GM23338 (cell line): ENCODE measurements at regions not wholly inside any gene's neighbourhood (a gene's known extent, or its start where the extent isn't known, plus 50 kb on each side); places are given as distances from the start of the nearest gene placed in this dataset.

Experiments
- ATAC-seq: fragments of 200-7000 bp; cut with Tn5 transposase; 3 replicates; pipeline ENCODE4 v1.9.1; 2020
- DNase-seq: peaks from one replicate; pipeline ENCODE4 v3.0.0-alpha.2; 2015; ENCODE audit warnings: low spot score
- H2AFZ ChIP-seq: fragments of 200-600 bp; sonication (generic); 2 replicates; pipeline ENCODE4 v1.8.0; 2016; ENCODE audit warnings: antibody characterized with exemption, mild to moderate bottlenecking, moderate library complexity
- H3F3A ChIP-seq: fragments of 200-600 bp; sonication (generic); replicated peaks from 2 replicates; pipeline ENCODE4 v1.8.0; 2017; ENCODE audit warnings: antibody characterized with exemption, mixed run types, low read depth
- H3K27ac ChIP-seq: fragments of 200-600 bp; sonication (generic); 2 replicates; pipeline ENCODE4 v1.6.1; 2016; ENCODE audit warnings: low read depth
- H3K27me3 ChIP-seq: fragments of 200-600 bp; sonication (generic); 2 replicates; pipeline ENCODE4 v1.8.0; 2016; ENCODE audit warnings: mild to moderate bottlenecking, mixed run types, moderate library complexity; ENCODE audit not compliant: insufficient read depth
- H3K36me3 ChIP-seq: fragments of 200-600 bp; sonication (generic); 2 replicates; pipeline ENCODE4 v1.8.0; 2016; ENCODE audit warnings: mild to moderate bottlenecking; ENCODE audit not compliant: insufficient read depth
- H3K4me1 ChIP-seq: fragments of 200-600 bp; sonication (generic); 2 replicates; pipeline ENCODE4 v1.8.0; 2016; ENCODE audit warnings: mild to moderate bottlenecking, moderate library complexity; ENCODE audit not compliant: insufficient read depth
- H3K4me2 ChIP-seq: fragments of 200-600 bp; sonication (generic); 2 replicates; pipeline ENCODE4 v1.7.1; 2017; ENCODE audit warnings: mixed run types
- H3K4me3 ChIP-seq: fragments of 200-600 bp; sonication (generic); 2 replicates; pipeline ENCODE4 v1.6.1; 2016; ENCODE audit warnings: mixed run types
- H3K79me2 ChIP-seq: fragments of 200-600 bp; sonication (generic); replicated peaks from 2 replicates; pipeline ENCODE4 v1.8.0; 2017; ENCODE audit warnings: mild to moderate bottlenecking; ENCODE audit not compliant: insufficient read depth
- H3K9me2 ChIP-seq: fragments of 200-600 bp; sonication (generic); 2 replicates; pipeline ENCODE4 v1.8.0; 2017; ENCODE audit not compliant: insufficient read depth
- H4K20me1 ChIP-seq: fragments of 200-600 bp; sonication (generic); replicated peaks from 2 replicates; pipeline ENCODE4 v1.8.0; 2017; ENCODE audit warnings: mild to moderate bottlenecking; ENCODE audit not compliant: insufficient read depth
- H3K27ac Mint-ChIP-seq: 2 replicates; pipeline ENCODE4 v1.8.0; 2020; ENCODE audit warnings: inconsistent platforms, mild to moderate bottlenecking, moderate library complexity, mixed read lengths
- H3K27me3 Mint-ChIP-seq: 3 replicates; pipeline ENCODE4 v1.8.0; 2022; ENCODE audit warnings: low read depth, mild to moderate bottlenecking, moderate library complexity, mixed read lengths, inconsistent platforms; ENCODE audit not compliant: insufficient read depth, poor library complexity
- H3K36me3 Mint-ChIP-seq: 3 replicates; pipeline ENCODE4 v1.8.0; 2021; ENCODE audit warnings: low read depth, mild to moderate bottlenecking, inconsistent platforms, moderate library complexity, mixed read lengths
- H3K4me1 Mint-ChIP-seq: 3 replicates; pipeline ENCODE4 v1.8.0; 2020; ENCODE audit warnings: mild to moderate bottlenecking, inconsistent platforms, mixed read lengths
- H3K4me3 Mint-ChIP-seq: 3 replicates; pipeline ENCODE4 v1.8.0; 2021; ENCODE audit warnings: moderate library complexity, mild to moderate bottlenecking, inconsistent platforms, mixed read lengths
- H3K9me3 Mint-ChIP-seq: 3 replicates; pipeline ENCODE4 v1.8.0; 2020; ENCODE audit warnings: moderate library complexity, mild to moderate bottlenecking, inconsistent platforms, mixed read lengths
- CREB1 ChIP-seq: fragments of 250-450 bp; sonication (Bioruptor Pico); IDR thresholded peaks from 2 replicates; pipeline ENCODE4 v1.5.0; 2020; ENCODE audit warnings: low read depth, mild to moderate bottlenecking, moderate library complexity
- EZH2 ChIP-seq: fragments of 200-600 bp; sonication (generic); IDR thresholded peaks from one replicate; pipeline ENCODE4 v1.8.0; 2017; ENCODE audit warnings: antibody characterized with exemption, mild to moderate bottlenecking, low read depth; ENCODE audit not compliant: unreplicated experiment
- EZH2phosphoT487 ChIP-seq: fragments of 200-600 bp; sonication (generic); IDR thresholded peaks from one replicate; pipeline ENCODE4 v1.8.1; 2018; ENCODE audit warnings: antibody characterized with exemption; ENCODE audit not compliant: unreplicated experiment
- JUNB ChIP-seq: IDR thresholded peaks from one replicate; pipeline ENCODE4 v1.6.1; 2016; ENCODE audit warnings: antibody characterized with exemption; ENCODE audit not compliant: unreplicated experiment
- NANOG ChIP-seq: IDR thresholded peaks from 2 replicates; pipeline ENCODE4 v1.6.1; 2016; ENCODE audit warnings: antibody characterized with exemption, borderline replicate concordance
- POLR2AphosphoS5 ChIP-seq: IDR thresholded peaks from 2 replicates; pipeline ENCODE4 v1.6.1; 2016; ENCODE audit warnings: antibody characterized with exemption, low read depth
- STAT1 ChIP-seq: IDR thresholded peaks from one replicate; pipeline ENCODE4 v1.6.1; 2016; ENCODE audit warnings: antibody characterized with exemption; ENCODE audit not compliant: unreplicated experiment
- ZNF114 ChIP-seq: fragments of 250-450 bp; sonication (Bioruptor Pico); IDR thresholded peaks from 2 replicates; pipeline ENCODE4 v1.5.0; 2020; ENCODE audit warnings: mild to moderate bottlenecking, moderate library complexity
- ZNF331 ChIP-seq: fragments of 250-450 bp; sonication (Bioruptor Pico); IDR thresholded peaks from 2 replicates; pipeline ENCODE4 v1.5.0; 2020; ENCODE audit warnings: low read depth, mild to moderate bottlenecking, moderate library complexity
- ZNF462 ChIP-seq: fragments of 250-450 bp; sonication (Bioruptor Pico); IDR thresholded peaks from 2 replicates; pipeline ENCODE4 v1.5.0; 2020; ENCODE audit warnings: mild to moderate bottlenecking, moderate library complexity
- TF ChIP-seq, protein P1 (sequence below), 2 experiments: fragments of 200-600 bp in 1 of 2; sonication (generic) in 1 of 2; conservative IDR thresholded peaks; 2 replicates each; pipeline versions ENCODE4 v1.5.1 to v1.6.1; 2016 to 2017; ENCODE audit warnings: antibody characterized with exemption in 2 of 2, low read depth in 2 of 2, mild to moderate bottlenecking in 2 of 2, moderate library complexity in 1 of 2
- TF ChIP-seq, protein P2 (sequence below): IDR thresholded peaks from 2 replicates; pipeline ENCODE4 v1.6.1; 2016; ENCODE audit warnings: antibody characterized with exemption
- TF ChIP-seq, protein P3 (sequence below): IDR thresholded peaks from one replicate; pipeline ENCODE4 v1.6.1; 2018; ENCODE audit warnings: antibody characterized with exemption; ENCODE audit not compliant: unreplicated experiment

DNA sequence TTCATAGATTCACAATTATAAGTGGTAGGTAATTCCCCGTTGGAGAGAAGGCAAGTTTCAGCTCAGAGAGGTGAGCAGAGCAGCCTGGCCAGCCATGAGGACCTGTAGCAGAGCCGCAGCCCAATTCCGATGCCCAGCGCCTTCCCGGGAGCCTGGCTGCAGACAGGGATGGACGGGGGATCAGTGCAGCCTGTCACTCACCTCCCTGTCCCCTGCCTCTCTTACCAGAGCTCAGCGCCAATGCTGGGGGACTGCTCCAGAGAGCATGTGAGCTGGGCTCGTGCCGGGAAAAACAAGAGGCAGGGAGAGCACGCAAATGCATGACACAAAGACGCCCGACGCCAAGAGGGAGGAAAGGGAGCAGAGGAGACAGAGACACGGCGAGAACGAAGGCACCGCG lies 231.9 kb downstream of the BCL11B start:
- H3K4me2 ChIP-seq, result no peak overlapping the region
- H3K9me2 ChIP-seq, result no peaks in the 10 kb centered on the region
- H3K4me3 ChIP-seq, result no peak overlapping the region
- no peak overlapping the region for H3K27ac ChIP-seq
- no peak overlapping the region for H3K4me3 Mint-ChIP-seq
- H3K36me3 Mint-ChIP-seq, result no peaks in the 10 kb centered on the region; the same call in 2 of the 3 replicates
- no peaks in the 10 kb centered on the region for H4K20me1 ChIP-seq
- H3K79me2 ChIP-seq, result no peaks in the 10 kb centered on the region
- H3K9me3 Mint-ChIP-seq, result peaks cover 3% of the 10 kb centered on the region; the same call in 2 of the 3 replicates
- no peaks in the 10 kb centered on the region for H3K27me3 ChIP-seq
- H3K4me1 Mint-ChIP-seq, result peaks cover 19% of the 10 kb centered on the region
- H3K4me1 ChIP-seq, result 0 out of 2 replicates have a peak, but pooled peaks cover 3% of the 10 kb centered on the region
- 0 out of 2 replicates have a peak, but pooled peaks cover 4% of the 10 kb centered on the region for H3F3A ChIP-seq
- TF ChIP-seq JUNB (no peak), ZNF114 (CRISPR knock-in tag) (no peak), ZNF462 (CRISPR knock-in tag) (no peak), NANOG (no peak), CREB1 (CRISPR knock-in tag) (no peak), POLR2AphosphoS5 (no peak), EZH2 (no peak), STAT1 (no peak), ZNF331 (CRISPR knock-in tag) (no peak), EZH2phosphoT487 (no peak)
- TF ChIP-seq, protein P1, sequence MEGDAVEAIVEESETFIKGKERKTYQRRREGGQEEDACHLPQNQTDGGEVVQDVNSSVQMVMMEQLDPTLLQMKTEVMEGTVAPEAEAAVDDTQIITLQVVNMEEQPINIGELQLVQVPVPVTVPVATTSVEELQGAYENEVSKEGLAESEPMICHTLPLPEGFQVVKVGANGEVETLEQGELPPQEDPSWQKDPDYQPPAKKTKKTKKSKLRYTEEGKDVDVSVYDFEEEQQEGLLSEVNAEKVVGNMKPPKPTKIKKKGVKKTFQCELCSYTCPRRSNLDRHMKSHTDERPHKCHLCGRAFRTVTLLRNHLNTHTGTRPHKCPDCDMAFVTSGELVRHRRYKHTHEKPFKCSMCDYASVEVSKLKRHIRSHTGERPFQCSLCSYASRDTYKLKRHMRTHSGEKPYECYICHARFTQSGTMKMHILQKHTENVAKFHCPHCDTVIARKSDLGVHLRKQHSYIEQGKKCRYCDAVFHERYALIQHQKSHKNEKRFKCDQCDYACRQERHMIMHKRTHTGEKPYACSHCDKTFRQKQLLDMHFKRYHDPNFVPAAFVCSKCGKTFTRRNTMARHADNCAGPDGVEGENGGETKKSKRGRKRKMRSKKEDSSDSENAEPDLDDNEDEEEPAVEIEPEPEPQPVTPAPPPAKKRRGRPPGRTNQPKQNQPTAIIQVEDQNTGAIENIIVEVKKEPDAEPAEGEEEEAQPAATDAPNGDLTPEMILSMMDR (conservative IDR thresholded peaks at IDR 0.05; ENCODE audit: low read depth in 2 of 2), result no peak
- TF ChIP-seq, protein P2, sequence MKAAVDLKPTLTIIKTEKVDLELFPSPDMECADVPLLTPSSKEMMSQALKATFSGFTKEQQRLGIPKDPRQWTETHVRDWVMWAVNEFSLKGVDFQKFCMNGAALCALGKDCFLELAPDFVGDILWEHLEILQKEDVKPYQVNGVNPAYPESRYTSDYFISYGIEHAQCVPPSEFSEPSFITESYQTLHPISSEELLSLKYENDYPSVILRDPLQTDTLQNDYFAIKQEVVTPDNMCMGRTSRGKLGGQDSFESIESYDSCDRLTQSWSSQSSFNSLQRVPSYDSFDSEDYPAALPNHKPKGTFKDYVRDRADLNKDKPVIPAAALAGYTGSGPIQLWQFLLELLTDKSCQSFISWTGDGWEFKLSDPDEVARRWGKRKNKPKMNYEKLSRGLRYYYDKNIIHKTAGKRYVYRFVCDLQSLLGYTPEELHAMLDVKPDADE, result no peak
- TF ChIP-seq, protein P3, sequence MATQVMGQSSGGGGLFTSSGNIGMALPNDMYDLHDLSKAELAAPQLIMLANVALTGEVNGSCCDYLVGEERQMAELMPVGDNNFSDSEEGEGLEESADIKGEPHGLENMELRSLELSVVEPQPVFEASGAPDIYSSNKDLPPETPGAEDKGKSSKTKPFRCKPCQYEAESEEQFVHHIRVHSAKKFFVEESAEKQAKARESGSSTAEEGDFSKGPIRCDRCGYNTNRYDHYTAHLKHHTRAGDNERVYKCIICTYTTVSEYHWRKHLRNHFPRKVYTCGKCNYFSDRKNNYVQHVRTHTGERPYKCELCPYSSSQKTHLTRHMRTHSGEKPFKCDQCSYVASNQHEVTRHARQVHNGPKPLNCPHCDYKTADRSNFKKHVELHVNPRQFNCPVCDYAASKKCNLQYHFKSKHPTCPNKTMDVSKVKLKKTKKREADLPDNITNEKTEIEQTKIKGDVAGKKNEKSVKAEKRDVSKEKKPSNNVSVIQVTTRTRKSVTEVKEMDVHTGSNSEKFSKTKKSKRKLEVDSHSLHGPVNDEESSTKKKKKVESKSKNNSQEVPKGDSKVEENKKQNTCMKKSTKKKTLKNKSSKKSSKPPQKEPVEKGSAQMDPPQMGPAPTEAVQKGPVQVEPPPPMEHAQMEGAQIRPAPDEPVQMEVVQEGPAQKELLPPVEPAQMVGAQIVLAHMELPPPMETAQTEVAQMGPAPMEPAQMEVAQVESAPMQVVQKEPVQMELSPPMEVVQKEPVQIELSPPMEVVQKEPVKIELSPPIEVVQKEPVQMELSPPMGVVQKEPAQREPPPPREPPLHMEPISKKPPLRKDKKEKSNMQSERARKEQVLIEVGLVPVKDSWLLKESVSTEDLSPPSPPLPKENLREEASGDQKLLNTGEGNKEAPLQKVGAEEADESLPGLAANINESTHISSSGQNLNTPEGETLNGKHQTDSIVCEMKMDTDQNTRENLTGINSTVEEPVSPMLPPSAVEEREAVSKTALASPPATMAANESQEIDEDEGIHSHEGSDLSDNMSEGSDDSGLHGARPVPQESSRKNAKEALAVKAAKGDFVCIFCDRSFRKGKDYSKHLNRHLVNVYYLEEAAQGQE, result no peak
- no peak overlapping the region for H3K27ac Mint-ChIP-seq
- DNase-seq, result no peak
- H3K27me3 Mint-ChIP-seq, result peaks cover 9% of the 10 kb centered on the region
- peak overlapping the region; percentile 86; the same call in 1 of the 2 replicates for H2AFZ ChIP-seq
- no peak for ATAC-seq
- H3K36me3 ChIP-seq, result no peaks in the 10 kb centered on the region
